Kidney (tissue), 13 donors: ENCODE measurements at regions not wholly inside any gene's neighbourhood (a gene's known extent, or its start where the extent isn't known, plus 50 kb on each side); places are given as distances from the start of the nearest gene placed in this dataset.
A peak's percentile ranks its signal among the peaks of the same experiment; 100 is the strongest.

Source experiments
- DNase-seq, 5 donors: peaks; one replicate each; pipeline ENCODE4 v3.0.0-alpha.2; 2013 to 2020
- FAIRE-seq: peaks from 2 replicates; lab custom pipeline; 2012; peaks lifted over from hg19 to GRCh38; lab: Jason Lieb, UNC
- H3K27ac ChIP-seq, 2 donors: one replicate each; pipeline ENCODE4 v1.7.0; 2013; ENCODE audit warnings: low read depth in 2 of 2, low read length in 2 of 2, inconsistent platforms in 1 of 2
- H3K27me3 ChIP-seq: one replicate; pipeline ENCODE4 v1.7.1; 2013; ENCODE audit warnings: low read length, inconsistent platforms; ENCODE audit not compliant: control insufficient read depth, insufficient read depth
- H3K36me3 ChIP-seq, 3 donors: one replicate each; pipeline versions ENCODE4 v1.7.0 to v1.7.1; 2013; ENCODE audit warnings: low read length in 3 of 3, control low read depth in 1 of 3, inconsistent platforms in 1 of 3; ENCODE audit not compliant: insufficient read depth in 3 of 3, control insufficient read depth in 2 of 3
- H3K4me1 ChIP-seq, 3 donors: one replicate each; pipeline versions ENCODE4 v1.7.0 to v1.7.1; 2013; ENCODE audit warnings: low read length in 3 of 3, inconsistent platforms in 1 of 3, low read depth in 1 of 3; ENCODE audit not compliant: control insufficient read depth in 2 of 3, insufficient read depth in 2 of 3
- H3K4me3 ChIP-seq, 3 donors: one replicate each; pipeline versions ENCODE4 v1.7.0 to v1.8.1; 2013; ENCODE audit warnings: low read length in 3 of 3, control low read depth in 1 of 3, inconsistent platforms in 1 of 3
- H3K9ac ChIP-seq, 3 donors: one replicate each; pipeline versions ENCODE4 v1.7.0 to v1.7.1; 2013; ENCODE audit warnings: low read length in 3 of 3, control low read depth in 1 of 3, inconsistent platforms in 1 of 3
- H3K9me3 ChIP-seq, 3 donors: one replicate each; pipeline versions ENCODE4 v1.7.0 to v1.7.1; 2013; ENCODE audit warnings: low read length in 3 of 3, control low read depth in 1 of 3, inconsistent platforms in 1 of 3; ENCODE audit not compliant: control insufficient read depth in 2 of 3, insufficient read depth in 1 of 3
- CTCF ChIP-seq: IDR thresholded peaks from 3 replicates; pipeline ENCODE4 v1.5.1; 2012; ENCODE audit warnings: mild to moderate bottlenecking, moderate library complexity, borderline replicate concordance; ENCODE audit not compliant: insufficient read depth; ENCODE audit errors: extremely low read depth
- intact Hi-C: fragments of 100-400 bp; cut with DNase I; formaldehyde crosslinking; loops from one replicate; pipeline ENCODE4 v1.11.1; 2022
- donor health status: control.
- donor health status: control.
- donor health status: control.
- donor health status: control.
- donor health status: control.
- donor health status: DM: yes; HTN: yes; CAD: no.
- donor health status: Normal renal cell carcinoma (clear cell type).

- Histone ChIP-seq H3K36me3 (no peaks in the 10 kb centered on the region), H3K9me3 (peaks cover 0 to 7% (median 0%) of the 10 kb centered on the region in 3 donors), H3K9ac (no peak overlapping the region), H3K27ac (no peak overlapping the region), H3K4me1 (peaks cover 0 to 3% (median 0%) of the 10 kb centered on the region in 3 donors), H3K4me3 (no peak overlapping the region), H3K27me3 (no peaks in the 10 kb centered on the region)
- intact Hi-C loops = no loop called here
- FAIRE-seq (no peak), DNase-seq (no peak)
- TF ChIP-seq CTCF = no peak
These were observed 153.0 kb downstream of the EVX1 start for GRCh38 chr7:27395626-27396025.

- FAIRE-seq (no peak), DNase-seq (no peak)
- Histone ChIP-seq H3K27ac (no peak overlapping the region), H3K9me3 (peaks cover 0 to 7% (median 0%) of the 10 kb centered on the region in 3 donors), H3K27me3 (no peaks in the 10 kb centered on the region), H3K4me1 (peaks cover 0 to 3% (median 0%) of the 10 kb centered on the region in 3 donors), H3K4me3 (no peak overlapping the region), H3K36me3 (no peaks in the 10 kb centered on the region), H3K9ac (no peak overlapping the region)
- no peak for TF ChIP-seq CTCF
- intact Hi-C loops = no loop called here
These were observed 154.9 kb downstream of the EVX1 start for GRCh38 chr7:27397503-27397902.

- FAIRE-seq = no peak
- Histone ChIP-seq H3K9me3 (peaks cover 0 to 2% (median 0%) of the 10 kb centered on the region in 3 donors), H3K4me3 (no peak overlapping the region), H3K27ac (no peak overlapping the region), H3K9ac (no peak overlapping the region), H3K36me3 (no peaks in the 10 kb centered on the region), H3K4me1 (peaks cover 0 to 3% (median 0%) of the 10 kb centered on the region in 3 donors), H3K27me3 (no peaks in the 10 kb centered on the region)
- intact Hi-C loops = no loop called here
- peak in 1 of 5 donors; percentile 26 for DNase-seq
- TF ChIP-seq CTCF = no peak
These were observed 156.2 kb downstream of the EVX1 start for GRCh38 chr7:27398851-27399250.
